ENCODE measurements at regions not wholly inside any gene's neighbourhood (a gene's known extent, or its start where the extent isn't known, plus 50 kb on each side); places are given as distances from the start of the nearest gene placed in this dataset.

DNA sequence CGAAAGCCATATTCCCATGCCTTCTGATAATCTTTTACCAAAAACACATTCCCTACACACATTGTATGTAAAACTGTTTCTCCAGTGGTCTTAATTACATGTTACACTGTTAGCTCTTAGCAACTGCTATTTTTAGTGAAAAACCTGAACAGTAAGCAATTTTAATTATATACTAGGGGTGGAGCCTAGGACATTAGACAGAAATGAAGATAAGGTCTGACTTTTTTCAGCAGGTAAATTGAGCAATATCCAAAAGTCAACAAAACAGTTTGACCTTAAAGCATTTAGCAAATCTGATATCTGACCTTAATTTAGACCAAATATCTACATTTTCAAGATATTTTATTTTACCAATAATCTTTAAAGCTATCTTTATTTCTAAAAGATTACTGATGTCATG, 60.2 kb downstream of the PDE6H start:
- no peak for DNase-seq

DNA sequence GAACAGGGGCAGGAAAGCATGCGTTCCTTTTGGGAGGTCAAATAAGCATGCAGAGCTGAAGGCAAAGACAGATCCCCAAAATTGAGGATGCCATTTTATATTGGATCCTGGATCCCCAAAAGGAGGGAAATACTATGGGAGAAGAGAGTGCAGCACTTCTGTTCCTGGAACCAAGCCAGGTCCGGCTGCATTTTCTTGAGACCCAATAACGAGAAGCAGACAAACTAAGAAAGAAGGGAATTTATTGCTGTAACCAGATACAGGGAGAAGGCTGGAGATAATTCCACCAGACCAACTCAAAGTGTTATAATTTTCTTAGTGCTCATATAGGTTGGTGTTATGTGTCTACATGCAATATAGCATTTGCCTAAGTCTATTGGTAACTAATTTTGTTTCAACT, 60.8 kb downstream of the PDE6H start:
- DNase-seq, result no peak

GRCh38 chr12:15035185-15035584, 62.3 kb downstream of the PDE6H start:
- no peak for DNase-seq

- DNase-seq, result no peak
These were observed 64.3 kb downstream of the PDE6H start for GRCh38 chr12:15037091-15037687.

DNA sequence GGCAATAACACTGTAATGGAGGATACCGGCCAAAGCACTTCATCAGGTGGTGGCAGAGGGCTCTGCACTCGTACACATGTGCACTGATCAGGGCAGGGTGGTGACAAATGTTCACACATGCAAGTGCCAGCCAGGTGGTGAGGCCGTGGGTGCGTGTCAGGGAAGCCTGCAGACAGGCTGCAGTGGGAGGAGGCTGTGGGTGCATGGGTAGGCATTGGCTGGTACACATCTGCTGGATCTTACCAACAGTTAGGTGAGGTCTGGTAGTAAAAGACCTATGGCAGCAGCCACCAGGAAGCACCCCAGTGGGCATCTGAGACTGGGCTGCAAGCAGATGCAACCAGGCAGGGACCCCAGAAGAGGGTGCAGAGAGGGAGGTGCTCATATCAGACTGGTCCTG, 65.3 kb downstream of the PDE6H start:
- DNase-seq, result no peak

- no peak for DNase-seq
These were observed 71.6 kb downstream of the PDE6H start for GRCh38 chr12:15044471-15044870.

GRCh38 chr12:15045451-15045850, 72.6 kb downstream of the PDE6H start:
- DNase-seq, result no peak

- DNase-seq, result no peak
These were observed 74.8 kb downstream of the PDE6H start for GRCh38 chr12:15047611-15048010.

GRCh38 chr12:15049461-15050153, 76.8 kb downstream of the PDE6H start:
- no peak for DNase-seq

DNA sequence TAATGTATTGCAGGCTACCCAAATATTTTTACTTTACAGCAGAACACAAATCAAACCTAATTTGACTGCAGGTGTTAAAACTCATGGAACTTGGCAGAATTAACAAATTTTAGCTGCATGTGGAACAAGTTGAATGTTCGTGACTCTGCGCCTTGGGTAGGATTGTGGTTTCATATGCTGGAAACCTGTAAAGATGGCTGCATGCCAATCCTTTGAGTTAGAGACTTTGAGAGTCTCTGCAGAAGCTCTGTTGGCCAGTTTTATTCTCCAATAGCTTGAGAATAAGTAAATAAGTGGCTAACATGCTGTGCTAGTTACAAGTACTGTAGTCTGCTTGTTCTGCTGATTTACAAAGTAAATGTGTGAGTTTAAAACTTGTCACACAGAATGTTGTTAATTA, 77.8 kb downstream of the PDE6H start:
- DNase-seq, result peak; percentile 60

DNA sequence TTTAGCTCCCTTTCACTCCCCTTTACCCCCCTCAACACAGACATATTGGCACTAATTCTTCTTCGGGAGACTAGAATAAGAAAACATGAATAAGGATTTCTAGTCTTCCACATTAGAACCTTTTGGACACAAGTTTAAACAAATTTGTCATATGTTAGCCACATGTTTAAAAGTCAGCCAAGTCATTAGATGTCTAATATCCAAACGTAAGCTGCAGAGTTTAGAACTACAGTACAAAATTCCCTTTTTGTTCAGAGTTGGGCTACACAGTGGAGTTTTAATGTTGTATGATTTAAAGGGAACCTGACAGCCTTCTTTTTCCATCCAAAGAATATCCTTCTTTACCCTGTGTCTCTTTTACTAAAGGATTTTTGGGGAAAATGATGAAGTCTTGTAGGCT, 79.8 kb downstream of the PDE6H start:
- DNase-seq, result no peak

DNA sequence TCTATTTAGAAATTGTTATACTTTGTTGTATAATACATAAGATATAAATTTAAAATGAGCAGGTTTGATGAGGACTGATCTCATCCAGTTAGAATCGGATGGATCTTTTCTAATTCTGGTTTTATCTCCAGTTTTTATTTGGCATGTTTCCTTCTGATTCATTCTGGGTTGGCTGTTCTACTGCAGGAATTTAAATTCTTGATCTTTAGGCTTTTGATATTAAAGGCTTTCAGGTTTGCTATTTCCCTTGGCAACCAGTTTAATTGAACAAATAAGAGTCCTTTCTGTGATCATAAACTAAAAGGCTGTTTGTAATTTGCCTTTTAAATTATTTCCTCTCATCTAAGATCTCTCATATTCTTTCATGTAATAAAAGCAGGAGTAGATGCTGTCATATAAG, 83.4 kb downstream of the PDE6H start:
- DNase-seq, result no peak
